Umbilical cord (tissue), 1 donor: ENCODE measurements at regions not wholly inside any gene's neighbourhood (a gene's known extent, or its start where the extent isn't known, plus 50 kb on each side); places are given as distances from the start of the nearest gene placed in this dataset.
A peak's percentile ranks its signal among the peaks of the same experiment; 100 is the strongest.

Experiments used
- DNase-seq: peaks from one replicate; pipeline ENCODE4 v3.0.0-alpha.2; 2015; ENCODE audit warnings: low spot score

- no peak for DNase-seq
These were observed 368.5 kb downstream of the MAFB start for GRCh38 chr20:40320517-40321011.

- no peak for DNase-seq
These were observed 369.1 kb downstream of the MAFB start for GRCh38 chr20:40319741-40320516.

GRCh38 chr20:40319056-40319455, 370.0 kb downstream of the MAFB start:
- no peak for DNase-seq

- DNase-seq, result no peak
These were observed 371.8 kb downstream of the MAFB start for GRCh38 chr20:40317156-40317790.

- DNase-seq, result no peak
These were observed 374.8 kb downstream of the MAFB start for GRCh38 chr20:40314278-40314677.

- DNase-seq, result no peak
These were observed 375.3 kb downstream of the MAFB start for GRCh38 chr20:40313730-40314129.

GRCh38 chr20:40309731-40310130, 379.3 kb downstream of the MAFB start:
- no peak for DNase-seq

GRCh38 chr20:40307997-40308396, 381.0 kb downstream of the MAFB start:
- no peak for DNase-seq

GRCh38 chr20:40307268-40307667, 381.8 kb downstream of the MAFB start:
- no peak for DNase-seq

GRCh38 chr20:40305303-40305702, 383.7 kb downstream of the MAFB start:
- no peak for DNase-seq

- no peak for DNase-seq
These were observed 384.9 kb downstream of the MAFB start for GRCh38 chr20:40304119-40304613.

GRCh38 chr20:40294747-40295146, 394.3 kb downstream of the MAFB start:
- DNase-seq, result no peak

GRCh38 chr20:40294175-40294574, 394.9 kb downstream of the MAFB start:
- no peak for DNase-seq

GRCh38 chr20:40293740-40294139, 395.3 kb downstream of the MAFB start:
- DNase-seq, result no peak

GRCh38 chr20:40291493-40292135, 397.4 kb downstream of the MAFB start:
- DNase-seq, result no peak

GRCh38 chr20:40287683-40288082, 401.4 kb downstream of the MAFB start:
- no peak for DNase-seq

- DNase-seq, result peak; percentile 85
These were observed 402.0 kb downstream of the MAFB start for GRCh38 chr20:40286975-40287531.

- DNase-seq, result no peak
These were observed 404.4 kb downstream of the MAFB start for GRCh38 chr20:40284611-40285010.

- peak; percentile 19 for DNase-seq
These were observed 405.3 kb downstream of the MAFB start for GRCh38 chr20:40283689-40284088.

- DNase-seq, result no peak
These were observed 406.1 kb downstream of the MAFB start for GRCh38 chr20:40282941-40283340.

- DNase-seq, result peak; percentile 87
These were observed 406.5 kb downstream of the MAFB start for GRCh38 chr20:40282541-40282940.

- DNase-seq, result no peak
These were observed 408.4 kb downstream of the MAFB start for GRCh38 chr20:40280616-40281015.
